ENCODE measurements at regions not wholly inside any gene's neighbourhood (a gene's known extent, or its start where the extent isn't known, plus 50 kb on each side); places are given as distances from the start of the nearest gene placed in this dataset.

- no peak for DNase-seq (ENCODE audit: extremely low spot score)
- CTCF ChIA-PET = no interaction called here
- TF ChIP-seq ARNT (IDR thresholded peaks at IDR 0.05) = no peak
- no peak for TF ChIP-seq FOXA1 (IDR thresholded peaks at IDR 0.05)
- no peak for TF ChIP-seq ELF4 (IDR thresholded peaks at IDR 0.05)
- TF ChIP-seq ZNF384 (IDR thresholded peaks at IDR 0.05) = no peak
- TF ChIP-seq PKNOX1 (IDR thresholded peaks at IDR 0.05) = no peak
- no peak for TF ChIP-seq SP1 (IDR thresholded peaks at IDR 0.05)
- TF ChIP-seq FOXK2 (IDR thresholded peaks at IDR 0.05) = no peak
- no peak for TF ChIP-seq BHLHE40 (IDR thresholded peaks at IDR 0.05; ENCODE audit: borderline replicate concordance)
- TF ChIP-seq TARDBP (IDR thresholded peaks at IDR 0.05) = no peak
- TF ChIP-seq NFRKB (IDR thresholded peaks at IDR 0.05) = no peak
- no peak for TF ChIP-seq FOXM1 (IDR thresholded peaks at IDR 0.05; ENCODE audit: borderline replicate concordance)
- TF ChIP-seq L3MBTL2 (conservative IDR thresholded peaks at IDR 0.05) = no peak
- TF ChIP-seq CTBP1 (IDR thresholded peaks at IDR 0.05; ENCODE audit: borderline replicate concordance) = no peak
- TF ChIP-seq LEF1 (IDR thresholded peaks at IDR 0.05; ENCODE audit: borderline replicate concordance) = no peak
- TF ChIP-seq SUZ12 (IDR thresholded peaks at IDR 0.05) = no peak
- no peak for TF ChIP-seq HDGF (IDR thresholded peaks at IDR 0.05; ENCODE audit: borderline replicate concordance)
- POLR2A ChIA-PET = no interaction called here
Observed at GRCh38 chr18:78925557-78926242, 53.9 kb upstream of the SALL3 start.

DNA sequence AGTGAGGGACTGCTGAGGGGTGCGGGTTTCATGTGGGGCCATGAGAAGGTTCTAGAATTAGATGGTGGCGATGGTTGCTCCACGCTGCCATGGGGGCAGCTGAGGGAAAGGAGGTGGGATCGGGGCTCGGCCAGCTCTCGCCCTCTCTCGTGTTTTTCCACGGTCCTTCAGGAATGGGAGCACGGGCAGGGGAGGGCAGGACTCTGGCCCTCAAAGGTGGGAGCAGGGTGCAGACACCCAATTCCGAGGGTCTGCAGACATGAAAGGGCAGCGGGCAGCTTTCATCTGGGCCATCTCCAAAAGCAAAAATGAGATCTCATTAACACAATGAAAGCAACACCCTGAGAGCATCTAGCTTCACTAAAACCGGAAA, 53.4 kb upstream of the SALL3 start:
- no peak for DNase-seq (ENCODE audit: extremely low spot score)
- TF ChIP-seq SP1 (IDR thresholded peaks at IDR 0.05) (no peak), SUZ12 (IDR thresholded peaks at IDR 0.05) (no peak), LEF1 (IDR thresholded peaks at IDR 0.05; ENCODE audit: borderline replicate concordance) (no peak), ZNF384 (IDR thresholded peaks at IDR 0.05) (no peak), BHLHE40 (IDR thresholded peaks at IDR 0.05; ENCODE audit: borderline replicate concordance) (no peak), HDGF (IDR thresholded peaks at IDR 0.05; ENCODE audit: borderline replicate concordance) (no peak), TARDBP (IDR thresholded peaks at IDR 0.05) (no peak), ARNT (IDR thresholded peaks at IDR 0.05) (no peak), NFRKB (IDR thresholded peaks at IDR 0.05) (no peak)
- ChIA-PET CTCF (no interaction called here), POLR2A (no interaction called here)

DNA sequence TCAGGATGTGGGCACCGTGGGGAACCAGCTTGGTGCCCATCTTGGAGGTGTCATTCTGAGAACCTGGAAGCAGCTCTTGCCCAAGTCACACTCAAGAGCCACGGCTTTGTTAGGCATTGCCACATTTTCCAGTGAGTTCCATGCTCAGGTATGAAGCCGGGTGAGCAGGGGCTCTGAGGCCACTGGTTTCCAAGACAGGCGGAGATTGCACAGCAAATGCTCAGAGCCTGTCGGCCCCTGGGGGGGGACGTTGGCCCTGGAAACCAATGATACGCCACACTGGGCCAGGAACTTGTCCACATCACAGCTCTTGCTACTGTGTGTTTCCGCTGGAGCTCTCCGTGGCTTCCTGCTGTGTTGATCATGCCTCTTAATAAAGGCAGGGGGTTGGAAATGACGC, 52.5 kb upstream of the SALL3 start:
- TF ChIP-seq HDGF (IDR thresholded peaks at IDR 0.05; ENCODE audit: borderline replicate concordance) = no peak
- no peak for TF ChIP-seq FOXK2 (IDR thresholded peaks at IDR 0.05)
- TF ChIP-seq ARNT (IDR thresholded peaks at IDR 0.05) = no peak
- no peak for TF ChIP-seq ZNF384 (IDR thresholded peaks at IDR 0.05)
- TF ChIP-seq LEF1 (IDR thresholded peaks at IDR 0.05; ENCODE audit: borderline replicate concordance) = no peak
- no peak for TF ChIP-seq PKNOX1 (IDR thresholded peaks at IDR 0.05)
- no peak for TF ChIP-seq FOXA1 (IDR thresholded peaks at IDR 0.05)
- TF ChIP-seq L3MBTL2 (conservative IDR thresholded peaks at IDR 0.05) = no peak
- CTCF ChIA-PET = no interaction called here
- DNase-seq (ENCODE audit: extremely low spot score) = no peak
- POLR2A ChIA-PET = no interaction called here

DNA sequence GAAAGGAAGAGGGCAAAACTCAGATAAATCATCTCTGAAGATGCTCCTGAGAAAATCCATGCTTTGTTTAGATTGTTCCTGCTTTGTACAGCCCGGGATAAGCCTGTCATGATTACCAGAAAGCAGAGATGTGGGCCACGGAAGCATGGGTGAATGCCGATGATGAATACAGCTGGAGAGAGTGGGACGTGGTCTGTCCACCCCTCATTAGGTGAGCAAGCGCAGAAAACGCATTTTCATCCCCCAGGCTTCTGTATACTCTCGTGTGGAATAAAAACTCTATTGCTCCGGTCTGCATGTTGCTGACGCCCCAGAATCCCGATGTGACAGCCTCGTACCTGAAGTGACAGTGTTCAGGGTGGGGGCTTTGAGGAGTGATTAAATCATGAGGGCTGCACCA, 52.0 kb upstream of the SALL3 start:
- ChIA-PET POLR2A (no interaction called here), CTCF (no interaction called here)
- no peak for TF ChIP-seq CTBP1 (IDR thresholded peaks at IDR 0.05; ENCODE audit: borderline replicate concordance)
- TF ChIP-seq FOXM1 (IDR thresholded peaks at IDR 0.05; ENCODE audit: borderline replicate concordance) = no peak
- no peak for TF ChIP-seq TARDBP (IDR thresholded peaks at IDR 0.05)
- TF ChIP-seq NFRKB (IDR thresholded peaks at IDR 0.05) = no peak
- no peak for TF ChIP-seq ELF4 (IDR thresholded peaks at IDR 0.05)
- TF ChIP-seq ARNT (IDR thresholded peaks at IDR 0.05) = no peak
- no peak for TF ChIP-seq HDGF (IDR thresholded peaks at IDR 0.05; ENCODE audit: borderline replicate concordance)
- no peak for DNase-seq (ENCODE audit: extremely low spot score)

- CTCF ChIA-PET = no interaction called here
- POLR2A ChIA-PET = no interaction called here
- TF ChIP-seq PKNOX1 (IDR thresholded peaks at IDR 0.05) (no peak), FOXA1 (IDR thresholded peaks at IDR 0.05) (no peak), ARNT (IDR thresholded peaks at IDR 0.05) (no peak), BHLHE40 (IDR thresholded peaks at IDR 0.05; ENCODE audit: borderline replicate concordance) (no peak), HDGF (IDR thresholded peaks at IDR 0.05; ENCODE audit: borderline replicate concordance) (no peak), CTBP1 (IDR thresholded peaks at IDR 0.05; ENCODE audit: borderline replicate concordance) (no peak), L3MBTL2 (conservative IDR thresholded peaks at IDR 0.05) (no peak), SP1 (IDR thresholded peaks at IDR 0.05) (no peak), FOXK2 (IDR thresholded peaks at IDR 0.05) (no peak), LEF1 (IDR thresholded peaks at IDR 0.05; ENCODE audit: borderline replicate concordance) (no peak), ZNF384 (IDR thresholded peaks at IDR 0.05) (no peak), FOXM1 (IDR thresholded peaks at IDR 0.05; ENCODE audit: borderline replicate concordance) (no peak), TARDBP (IDR thresholded peaks at IDR 0.05) (no peak), NFRKB (IDR thresholded peaks at IDR 0.05) (no peak), SUZ12 (IDR thresholded peaks at IDR 0.05) (no peak), ELF4 (IDR thresholded peaks at IDR 0.05) (no peak)
- DNase-seq (ENCODE audit: extremely low spot score) = no peak
Observed at GRCh38 chr18:78928076-78928475, 51.5 kb upstream of the SALL3 start.

DNA sequence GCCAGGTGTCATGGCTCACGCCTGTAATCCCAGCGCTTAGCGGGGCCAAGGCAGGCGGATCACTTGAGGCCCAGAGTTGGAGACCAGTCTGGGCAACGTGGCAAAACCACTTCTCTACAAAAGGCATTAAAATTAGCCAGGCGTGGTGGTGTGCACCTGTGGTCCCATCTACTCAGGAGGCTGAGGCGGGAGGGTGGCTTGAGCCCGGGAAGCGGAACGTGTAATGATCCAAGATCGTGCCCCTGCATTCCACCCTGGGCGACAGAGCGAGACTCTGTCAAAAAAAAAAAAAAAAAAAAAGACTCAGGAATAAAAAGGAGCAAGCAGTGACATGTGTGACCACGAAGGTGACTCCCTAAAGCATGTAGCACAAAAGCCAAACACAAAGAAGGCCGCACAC, 50.1 kb upstream of the SALL3 start:
- DNase-seq (ENCODE audit: extremely low spot score) = no peak
- no peak for TF ChIP-seq FOXM1 (IDR thresholded peaks at IDR 0.05; ENCODE audit: borderline replicate concordance)
- no peak for TF ChIP-seq L3MBTL2 (conservative IDR thresholded peaks at IDR 0.05)
- no peak for TF ChIP-seq NFRKB (IDR thresholded peaks at IDR 0.05)
- TF ChIP-seq ELF4 (IDR thresholded peaks at IDR 0.05) = no peak
- no peak for TF ChIP-seq LEF1 (IDR thresholded peaks at IDR 0.05; ENCODE audit: borderline replicate concordance)
- no peak for TF ChIP-seq FOXK2 (IDR thresholded peaks at IDR 0.05)
- TF ChIP-seq BHLHE40 (IDR thresholded peaks at IDR 0.05; ENCODE audit: borderline replicate concordance) = no peak
- no peak for TF ChIP-seq FOXA1 (IDR thresholded peaks at IDR 0.05)
- TF ChIP-seq TARDBP (IDR thresholded peaks at IDR 0.05) = no peak
- TF ChIP-seq SP1 (IDR thresholded peaks at IDR 0.05) = no peak
- no peak for TF ChIP-seq HDGF (IDR thresholded peaks at IDR 0.05; ENCODE audit: borderline replicate concordance)
- no peak for TF ChIP-seq CTBP1 (IDR thresholded peaks at IDR 0.05; ENCODE audit: borderline replicate concordance)
- TF ChIP-seq ARNT (IDR thresholded peaks at IDR 0.05) = no peak
- TF ChIP-seq ZNF384 (IDR thresholded peaks at IDR 0.05) = no peak
- no peak for TF ChIP-seq PKNOX1 (IDR thresholded peaks at IDR 0.05)
- TF ChIP-seq SUZ12 (IDR thresholded peaks at IDR 0.05) = no peak
- ChIA-PET CTCF (no interaction called here), POLR2A (no interaction called here)
